ENCODE measurements at regions not wholly inside any gene's neighbourhood (a gene's known extent, or its start where the extent isn't known, plus 50 kb on each side); places are given as distances from the start of the nearest gene placed in this dataset.

DNA sequence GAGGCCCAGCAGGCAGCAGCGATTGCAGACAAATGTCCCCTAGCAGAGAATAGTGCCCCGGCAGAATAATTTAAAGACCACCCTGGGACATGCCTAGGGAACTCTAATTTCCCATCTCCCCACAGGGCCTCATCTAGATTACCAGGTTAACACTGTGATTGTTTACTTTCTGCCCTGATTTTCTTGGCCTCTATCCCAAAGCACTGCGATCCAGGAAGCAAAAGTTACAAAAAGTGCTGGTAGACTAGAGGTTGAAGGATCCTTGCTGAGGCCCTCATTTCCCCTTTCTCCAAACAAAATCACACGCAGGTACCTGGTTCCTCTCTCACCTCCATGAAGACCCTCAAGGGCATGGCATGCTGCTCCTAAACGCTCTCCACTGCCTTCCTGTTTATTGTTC, 229.7 kb downstream of the C1orf94 start:
- TF ChIP-seq POLR2A (IDR thresholded peaks at IDR 0.05; ENCODE audit: low read depth) (no peak), POLR2AphosphoS5 (IDR thresholded peaks at IDR 0.05) (no peak), EP300 (IDR thresholded peaks at IDR 0.05) (no peak)
- TF ChIP-seq, protein P1, sequence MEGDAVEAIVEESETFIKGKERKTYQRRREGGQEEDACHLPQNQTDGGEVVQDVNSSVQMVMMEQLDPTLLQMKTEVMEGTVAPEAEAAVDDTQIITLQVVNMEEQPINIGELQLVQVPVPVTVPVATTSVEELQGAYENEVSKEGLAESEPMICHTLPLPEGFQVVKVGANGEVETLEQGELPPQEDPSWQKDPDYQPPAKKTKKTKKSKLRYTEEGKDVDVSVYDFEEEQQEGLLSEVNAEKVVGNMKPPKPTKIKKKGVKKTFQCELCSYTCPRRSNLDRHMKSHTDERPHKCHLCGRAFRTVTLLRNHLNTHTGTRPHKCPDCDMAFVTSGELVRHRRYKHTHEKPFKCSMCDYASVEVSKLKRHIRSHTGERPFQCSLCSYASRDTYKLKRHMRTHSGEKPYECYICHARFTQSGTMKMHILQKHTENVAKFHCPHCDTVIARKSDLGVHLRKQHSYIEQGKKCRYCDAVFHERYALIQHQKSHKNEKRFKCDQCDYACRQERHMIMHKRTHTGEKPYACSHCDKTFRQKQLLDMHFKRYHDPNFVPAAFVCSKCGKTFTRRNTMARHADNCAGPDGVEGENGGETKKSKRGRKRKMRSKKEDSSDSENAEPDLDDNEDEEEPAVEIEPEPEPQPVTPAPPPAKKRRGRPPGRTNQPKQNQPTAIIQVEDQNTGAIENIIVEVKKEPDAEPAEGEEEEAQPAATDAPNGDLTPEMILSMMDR (IDR thresholded peaks at IDR 0.05), result no peak

Data from esophagus muscularis mucosa (tissue), 4 donors.